HepG2 (cell line): ENCODE measurements at regions not wholly inside any gene's neighbourhood (a gene's known extent, or its start where the extent isn't known, plus 50 kb on each side); places are given as distances from the start of the nearest gene placed in this dataset.

Experiments
- AHR ChIP-seq: IDR thresholded peaks from 2 replicates; pipeline ENCODE4 v1.6.1; 2018; ENCODE audit warnings: missing genetic modification reagents, missing compliant biosample characterization
- CREBL2 ChIP-seq: sonication (generic); formaldehyde crosslinking; IDR thresholded peaks from 2 replicates; pipeline ENCODE4 v1.8.1; 2023; ENCODE audit warnings: missing genetic modification reagents, mild to moderate bottlenecking, borderline replicate concordance
- CSRNP1 ChIP-seq: sonication (generic); formaldehyde crosslinking; IDR thresholded peaks from 2 replicates; pipeline ENCODE4 v1.8.1; 2023; ENCODE audit warnings: mild to moderate bottlenecking, missing genetic modification reagents
- CSRNP2 ChIP-seq: sonication (generic); formaldehyde crosslinking; conservative IDR thresholded peaks from 2 replicates; pipeline ENCODE4 v1.8.0; 2022; ENCODE audit warnings: low read depth, missing genetic modification reagents
- DMAP1 ChIP-seq: IDR thresholded peaks from 2 replicates; pipeline ENCODE4 v1.6.1; 2016
- ELF4 ChIP-seq: sonication (generic); formaldehyde crosslinking; IDR thresholded peaks from 2 replicates; pipeline ENCODE4 v1.5.0; 2020; ENCODE audit warnings: missing genetic modification reagents, mild to moderate bottlenecking, moderate library complexity, borderline replicate concordance
- HDAC1 ChIP-seq: sonication (generic); formaldehyde crosslinking; IDR thresholded peaks from 2 replicates; pipeline ENCODE4 v1.5.1; 2020; ENCODE audit warnings: mild to moderate bottlenecking, missing genetic modification reagents
- MAX ChIP-seq: IDR thresholded peaks from 2 replicates; pipeline ENCODE4 v1.6.1; 2012; ENCODE audit warnings: inconsistent platforms
- MIER2 ChIP-seq: IDR thresholded peaks from 2 replicates; pipeline ENCODE4 v1.6.1; 2016; ENCODE audit warnings: missing biosample characterization, missing genetic modification reagents
- POLR2A ChIP-seq, 2 experiments: IDR thresholded peaks; 2 replicates each; pipeline ENCODE4 v1.6.1; 2011; ENCODE audit warnings: low read depth in 2 of 2, low read length in 2 of 2, mild to moderate bottlenecking in 1 of 2, moderate library complexity in 1 of 2; ENCODE audit not compliant: insufficient read depth in 1 of 2
- POLR2G ChIP-seq: fragments of 200-400 bp; formaldehyde crosslinking; IDR thresholded peaks from 2 replicates; pipeline ENCODE4 v1.6.1; 2018; ENCODE audit warnings: mild to moderate bottlenecking, low read depth, low read length, moderate library complexity
- PRDM15 ChIP-seq: sonication (generic); formaldehyde crosslinking; IDR thresholded peaks from 2 replicates; pipeline ENCODE4 v1.4.0; 2020; ENCODE audit warnings: missing genetic modification reagents
- XRCC5 ChIP-seq: fragments of 200-400 bp; formaldehyde crosslinking; optimal IDR thresholded peaks from 2 replicates; pipeline ENCODE3; 2017; ENCODE audit warnings: mild to moderate bottlenecking, low read length
- ZFYVE20 ChIP-seq: sonication (generic); formaldehyde crosslinking; IDR thresholded peaks from 2 replicates; pipeline ENCODE4 v1.8.0; 2023; ENCODE audit warnings: low read depth, mild to moderate bottlenecking, moderate library complexity, missing genetic modification reagents, borderline replicate concordance
- ZNF224 ChIP-seq: sonication (generic); formaldehyde crosslinking; IDR thresholded peaks from 2 replicates; pipeline ENCODE4 v1.5.0; 2020; ENCODE audit warnings: mild to moderate bottlenecking, missing genetic modification reagents
- ZNF326 ChIP-seq: sonication (generic); formaldehyde crosslinking; IDR thresholded peaks from 2 replicates; pipeline ENCODE4 v1.4.0; 2020; ENCODE audit warnings: missing genetic modification reagents, borderline replicate concordance
- ZNF546 ChIP-seq: sonication (generic); formaldehyde crosslinking; conservative IDR thresholded peaks from 2 replicates; pipeline ENCODE4 v1.8.1; 2023; ENCODE audit warnings: mild to moderate bottlenecking, missing genetic modification reagents
- ZNF605 ChIP-seq: sonication (generic); formaldehyde crosslinking; IDR thresholded peaks from 2 replicates; pipeline ENCODE4 v1.8.0; 2022; ENCODE audit warnings: mild to moderate bottlenecking, missing genetic modification reagents

- TF ChIP-seq ZNF546 (no peak), HDAC1 (CRISPR knock-in tag) (peak; percentile 40), CSRNP1 (CRISPR knock-in tag) (no peak), MAX (peak; percentile 34; the same call in 1 of the 2 replicates), ZNF605 (CRISPR knock-in tag) (no peak; the same call in none of the 2 replicates), CREBL2 (no peak), MIER2 (CRISPR knock-in tag) (peak; percentile 30), ZNF224 (CRISPR knock-in tag) (peak; percentile 58; the same call in 1 of the 2 replicates), ZFYVE20 (CRISPR knock-in tag) (no peak), ZNF326 (no peak), ELF4 (CRISPR knock-in tag) (no peak), POLR2G (0 out of 2 replicates have a peak, but pooled peaks have one; percentile 9), AHR (no peak), DMAP1 (CRISPR knock-in tag) (peak; percentile 74), XRCC5 (peak; percentile 38), CSRNP2 (CRISPR knock-in tag) (no peak), POLR2A (IDR thresholded peaks at IDR 0.05; ENCODE audit: insufficient read depth in 1 of 2, low read depth in 2 of 2, low read length in 2 of 2) (peak in 1 of 2 experiments; percentile 20; a peak in 1 of 4 replicates), PRDM15 (CRISPR knock-in tag) (no peak; the same call in 1 of the 2 replicates)
Measured at GRCh38 chr2:47309952-47310800, 58.9 kb upstream of the EPCAM start (continued).
